Panc1 (cell line): ENCODE measurements at regions not wholly inside any gene's neighbourhood (a gene's known extent, or its start where the extent isn't known, plus 50 kb on each side); places are given as distances from the start of the nearest gene placed in this dataset.

Experiments
- ATAC-seq: fragments of 200-7000 bp; cut with Tn5 transposase; 2 replicates; pipeline ENCODE4 v1.9.1; 2020; ENCODE audit warnings: mild to moderate bottlenecking, moderate library complexity
- BruUV-seq: library from RNA; stranded (reverse); fragments of 400-500 nt; replicated peaks from 2 replicates; lab custom pipeline; 2021; lab: Mats Ljungman, UMichigan
- CTCF ChIA-PET: fragments of 300-600 bp; sonication (Branson Sonifier 250); formaldehyde crosslinking; loops from one replicate; lab custom pipeline; 2022; ENCODE audit warnings: antibody characterized with exemption; lab: Charles Lee
- POLR2A ChIA-PET: fragments of 300-600 bp; sonication (Branson Sonifier 250); formaldehyde crosslinking; loops from one replicate; lab custom pipeline; 2022; ENCODE audit warnings: antibody characterized with exemption; lab: Charles Lee
- DNase-seq: peaks from one replicate; pipeline ENCODE4 v3.0.0-alpha.2; 2010; ENCODE audit warnings: low read depth, low spot score
- H3K27ac ChIP-seq: 2 replicates; pipeline ENCODE4 v1.5.1; 2011; ENCODE audit warnings: mild to moderate bottlenecking, low read length, inconsistent platforms
- H3K27me3 ChIP-seq: fragments of 200-500 bp; sonication (Bioruptor generic); 2 replicates; pipeline ENCODE4 v1.6.0; 2014; ENCODE audit warnings: low read length, inconsistent platforms; ENCODE audit not compliant: control insufficient read depth, insufficient read depth
- H3K36me3 ChIP-seq: fragments of 200-500 bp; sonication (Bioruptor generic); 2 replicates; pipeline ENCODE4 v1.5.1; 2014; ENCODE audit warnings: inconsistent platforms, mild to moderate bottlenecking, low read length, moderate library complexity; ENCODE audit not compliant: control insufficient read depth, insufficient read depth
- H3K4me1 ChIP-seq: 2 replicates; pipeline ENCODE4 v1.5.1; 2011; ENCODE audit warnings: inconsistent platforms, mild to moderate bottlenecking, low read length, moderate library complexity; ENCODE audit not compliant: control insufficient read depth, insufficient read depth
- H3K4me3 ChIP-seq, 2 experiments: 2 replicates each; pipeline ENCODE4 v1.5.1; 2011 to 2012; ENCODE audit warnings: low read depth in 2 of 2, low read length in 2 of 2, mild to moderate bottlenecking in 2 of 2, inconsistent platforms in 1 of 2, moderate library complexity in 1 of 2
- H3K9me3 ChIP-seq: fragments of 200-500 bp; sonication (Bioruptor generic); 2 replicates; pipeline ENCODE4 v1.5.1; 2014; ENCODE audit warnings: low read depth, mild to moderate bottlenecking, inconsistent platforms, low read length, moderate library complexity; ENCODE audit not compliant: control insufficient read depth, insufficient read depth
- POLR2AphosphoS5 ChIP-seq: IDR thresholded peaks from 2 replicates; pipeline ENCODE4 v1.6.1; 2012; ENCODE audit warnings: mild to moderate bottlenecking, low read depth, low read length, moderate library complexity
- REST ChIP-seq, 2 experiments: IDR thresholded peaks; 2 replicates each; pipeline ENCODE4 v1.6.1; 2011 to 2012; ENCODE audit warnings: low read depth in 2 of 2, control low read depth in 1 of 2, low read length in 1 of 2, mild to moderate bottlenecking in 1 of 2, moderate library complexity in 1 of 2; ENCODE audit not compliant: insufficient read depth in 1 of 2
- SIN3A ChIP-seq: IDR thresholded peaks from 2 replicates; pipeline ENCODE4 v1.6.1; 2012; ENCODE audit warnings: low read depth, mild to moderate bottlenecking, low read length, moderate library complexity, borderline replicate concordance; ENCODE audit not compliant: insufficient read depth
- TCF7L2 ChIP-seq: IDR thresholded peaks from 2 replicates; pipeline ENCODE4 v1.6.1; 2011; ENCODE audit warnings: mild to moderate bottlenecking, low read depth, low read length, inconsistent platforms
- in situ Hi-C: cut with HindIII; loops from 2 replicates; pipeline ENCODE4 v1.10.0; 2016; ENCODE audit warnings: low sequenced_read_pairs, low pct_unique_long_range_greater_than_20kb
- intact Hi-C: fragments of 100-400 bp; cut with micrococcal nuclease; formaldehyde crosslinking; loops from one replicate; pipeline ENCODE4 v1.10.0; 2022; ENCODE audit not compliant: unreplicated experiment
- TF ChIP-seq, protein P1 (sequence below): fragments of 450-650 bp; IDR thresholded peaks from 2 replicates; pipeline ENCODE4 v1.5.1; 2017; ENCODE audit warnings: mild to moderate bottlenecking

DNA sequence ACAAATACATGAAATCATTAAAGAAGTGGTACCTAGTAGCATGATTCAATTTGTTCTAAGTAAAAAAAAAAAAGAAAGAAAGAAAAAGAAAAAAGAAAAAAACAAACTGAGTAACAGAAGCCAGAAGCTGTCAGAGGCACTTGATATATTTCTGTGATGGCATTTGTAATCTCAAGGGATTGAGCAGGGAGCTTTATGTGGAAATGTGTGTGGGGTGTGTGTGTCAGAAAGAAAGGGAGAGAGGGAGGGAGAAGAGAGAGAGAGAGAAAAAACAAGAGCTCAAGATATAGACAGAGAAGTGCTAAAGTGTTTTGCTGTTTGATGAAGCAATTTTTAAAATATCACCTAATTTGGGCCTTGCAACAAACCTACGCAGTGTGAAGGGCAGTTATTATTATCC, 357.6 kb upstream of the PCDH15 start:
- H3K4me1 ChIP-seq, result no peaks in the 10 kb centered on the region
- H3K9me3 ChIP-seq, result no peaks in the 10 kb centered on the region
- H3K36me3 ChIP-seq, result no peaks in the 10 kb centered on the region
- no peak for ATAC-seq
- TF ChIP-seq TCF7L2 (no peak), POLR2AphosphoS5 (no peak), SIN3A (no peak), REST (IDR thresholded peaks at IDR 0.05; ENCODE audit: insufficient read depth in 1 of 2, low read depth in 2 of 2, low read length in 1 of 2) (no peak)
- TF ChIP-seq, protein P1, sequence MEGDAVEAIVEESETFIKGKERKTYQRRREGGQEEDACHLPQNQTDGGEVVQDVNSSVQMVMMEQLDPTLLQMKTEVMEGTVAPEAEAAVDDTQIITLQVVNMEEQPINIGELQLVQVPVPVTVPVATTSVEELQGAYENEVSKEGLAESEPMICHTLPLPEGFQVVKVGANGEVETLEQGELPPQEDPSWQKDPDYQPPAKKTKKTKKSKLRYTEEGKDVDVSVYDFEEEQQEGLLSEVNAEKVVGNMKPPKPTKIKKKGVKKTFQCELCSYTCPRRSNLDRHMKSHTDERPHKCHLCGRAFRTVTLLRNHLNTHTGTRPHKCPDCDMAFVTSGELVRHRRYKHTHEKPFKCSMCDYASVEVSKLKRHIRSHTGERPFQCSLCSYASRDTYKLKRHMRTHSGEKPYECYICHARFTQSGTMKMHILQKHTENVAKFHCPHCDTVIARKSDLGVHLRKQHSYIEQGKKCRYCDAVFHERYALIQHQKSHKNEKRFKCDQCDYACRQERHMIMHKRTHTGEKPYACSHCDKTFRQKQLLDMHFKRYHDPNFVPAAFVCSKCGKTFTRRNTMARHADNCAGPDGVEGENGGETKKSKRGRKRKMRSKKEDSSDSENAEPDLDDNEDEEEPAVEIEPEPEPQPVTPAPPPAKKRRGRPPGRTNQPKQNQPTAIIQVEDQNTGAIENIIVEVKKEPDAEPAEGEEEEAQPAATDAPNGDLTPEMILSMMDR, result no peak
- DNase-seq, result no peak
- in situ Hi-C loops (no loop called here), intact Hi-C loops (no loop called here)
- ChIA-PET POLR2A (no interaction called here), CTCF (interaction anchor here (0.7 kb wide), 1 partner anchor 1271 kb away, joined by 5 read pairs; no protein-coding TSS in a partner anchor)
- BruUV-seq, result no TSS peak
- no peak overlapping the region for H3K27ac ChIP-seq
- no peak overlapping the region for H3K4me3 ChIP-seq
- no peaks in the 10 kb centered on the region for H3K27me3 ChIP-seq

DNA sequence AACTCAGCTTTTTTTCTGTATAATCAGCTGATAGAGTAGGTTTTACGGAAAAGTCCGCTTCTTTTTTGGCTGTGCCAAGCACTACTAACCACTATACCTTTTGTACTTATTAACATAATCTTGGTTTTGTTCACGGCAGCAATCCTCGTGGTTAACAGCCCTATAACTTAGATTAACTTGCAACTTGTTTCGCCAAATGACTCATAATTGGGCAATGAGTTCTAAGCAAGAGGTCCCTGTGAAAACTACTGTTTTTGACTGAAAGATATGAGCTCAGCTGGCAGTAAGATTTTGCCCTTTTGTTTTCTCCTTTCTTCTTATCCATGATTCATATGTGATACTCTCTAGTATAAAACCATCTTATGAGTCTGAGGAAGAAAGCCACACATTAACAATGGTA, 345.0 kb upstream of the PCDH15 start:
- CTCF ChIA-PET, result no interaction called here
- no peak for DNase-seq
- Histone ChIP-seq H3K36me3 (no peaks in the 10 kb centered on the region), H3K27ac (no peak overlapping the region), H3K4me3 (no peak overlapping the region), H3K9me3 (no peaks in the 10 kb centered on the region), H3K27me3 (no peaks in the 10 kb centered on the region), H3K4me1 (no peaks in the 10 kb centered on the region)
- ATAC-seq, result no peak
- no peak for TF ChIP-seq SIN3A
- in situ Hi-C loops, result no loop called here
- intact Hi-C loops, result no loop called here
- POLR2A ChIA-PET, result no interaction called here
- no TSS peak for BruUV-seq

DNA sequence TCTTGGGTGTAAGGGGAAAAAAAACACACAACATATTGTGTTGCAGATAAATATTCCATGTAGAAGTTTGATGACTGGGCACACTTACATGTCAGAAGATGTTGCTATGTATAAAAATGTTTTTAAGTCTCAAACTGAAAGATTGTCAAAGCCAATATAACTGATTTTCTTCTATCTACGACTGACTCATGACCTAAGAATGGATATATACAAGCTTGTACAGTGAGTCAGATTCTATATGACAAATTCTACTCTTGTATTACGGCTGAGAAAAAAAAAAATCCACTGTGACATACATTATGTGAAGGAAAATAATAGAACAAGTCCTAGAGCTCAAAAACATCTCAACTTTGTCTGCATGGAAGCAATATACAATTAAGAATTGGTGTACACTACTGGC, 343.0 kb upstream of the PCDH15 start:
- no peaks in the 10 kb centered on the region for H3K4me1 ChIP-seq
- H3K27me3 ChIP-seq, result no peaks in the 10 kb centered on the region
- in situ Hi-C loops, result no loop called here
- no peak for DNase-seq
- no peaks in the 10 kb centered on the region for H3K9me3 ChIP-seq
- BruUV-seq, result no TSS peak
- no peak for ATAC-seq
- CTCF ChIA-PET, result no interaction called here
- intact Hi-C loops, result no loop called here
- TF ChIP-seq REST (IDR thresholded peaks at IDR 0.05; ENCODE audit: insufficient read depth in 1 of 2, low read depth in 2 of 2, low read length in 1 of 2), result no peak
- no peak for TF ChIP-seq SIN3A
- TF ChIP-seq TCF7L2, result no peak
- no peak for TF ChIP-seq POLR2AphosphoS5
- TF ChIP-seq, protein P1, result no peak
- POLR2A ChIA-PET, result no interaction called here
- no peak overlapping the region for H3K27ac ChIP-seq
- no peaks in the 10 kb centered on the region for H3K36me3 ChIP-seq
- H3K4me3 ChIP-seq, result no peak overlapping the region
